ENCODE measurements at regions not wholly inside any gene's neighbourhood (a gene's known extent, or its start where the extent isn't known, plus 50 kb on each side); places are given as distances from the start of the nearest gene placed in this dataset.

GRCh38 chr12:92469837-92470236 is 233.0 kb upstream of the PLEKHG7 start:
- Mint-ChIP-seq H3K27me3 (ENCODE audit: insufficient read depth, low read depth) (no peaks in the 10 kb centered on the region), H3K4me1 (peaks cover 35% of the 10 kb centered on the region), H3K9me3 (no peaks in the 10 kb centered on the region), H3K36me3 (no peaks in the 10 kb centered on the region), H3K27ac (no peak overlapping the region), H3K4me3 (no peak overlapping the region)
- H3K27ac ChIP-seq: no peak overlapping the region
- no peaks in the 10 kb centered on the region for H3K79me2 ChIP-seq (ENCODE audit: low read depth)
- no peaks in the 10 kb centered on the region for H3K27me3 ChIP-seq
- no peaks in the 10 kb centered on the region for H4K20me1 ChIP-seq (ENCODE audit: low read depth)
- TF ChIP-seq, protein P1, sequence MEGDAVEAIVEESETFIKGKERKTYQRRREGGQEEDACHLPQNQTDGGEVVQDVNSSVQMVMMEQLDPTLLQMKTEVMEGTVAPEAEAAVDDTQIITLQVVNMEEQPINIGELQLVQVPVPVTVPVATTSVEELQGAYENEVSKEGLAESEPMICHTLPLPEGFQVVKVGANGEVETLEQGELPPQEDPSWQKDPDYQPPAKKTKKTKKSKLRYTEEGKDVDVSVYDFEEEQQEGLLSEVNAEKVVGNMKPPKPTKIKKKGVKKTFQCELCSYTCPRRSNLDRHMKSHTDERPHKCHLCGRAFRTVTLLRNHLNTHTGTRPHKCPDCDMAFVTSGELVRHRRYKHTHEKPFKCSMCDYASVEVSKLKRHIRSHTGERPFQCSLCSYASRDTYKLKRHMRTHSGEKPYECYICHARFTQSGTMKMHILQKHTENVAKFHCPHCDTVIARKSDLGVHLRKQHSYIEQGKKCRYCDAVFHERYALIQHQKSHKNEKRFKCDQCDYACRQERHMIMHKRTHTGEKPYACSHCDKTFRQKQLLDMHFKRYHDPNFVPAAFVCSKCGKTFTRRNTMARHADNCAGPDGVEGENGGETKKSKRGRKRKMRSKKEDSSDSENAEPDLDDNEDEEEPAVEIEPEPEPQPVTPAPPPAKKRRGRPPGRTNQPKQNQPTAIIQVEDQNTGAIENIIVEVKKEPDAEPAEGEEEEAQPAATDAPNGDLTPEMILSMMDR (IDR thresholded peaks at IDR 0.05): no peak
- TF ChIP-seq EZH2phosphoT487 (IDR thresholded peaks at IDR 0.05): no peak
- TF ChIP-seq EZH2 (IDR thresholded peaks at IDR 0.05): no peak
- peaks cover 32% of the 10 kb centered on the region for H3K4me1 ChIP-seq
- no peaks in the 10 kb centered on the region for H3K9me3 ChIP-seq (ENCODE audit: low read depth)
- no peak for DNase-seq (ENCODE audit: low spot score)
- no peaks in the 10 kb centered on the region for H3K36me3 ChIP-seq
- H3F3A ChIP-seq (ENCODE audit: low read depth): peaks cover 26% of the 10 kb centered on the region
- no peak overlapping the region for H3K4me3 ChIP-seq
- H2AFZ ChIP-seq (replicated peaks): no peak overlapping the region
- no peak overlapping the region for H3K9ac ChIP-seq
- no peak overlapping the region for H3K4me2 ChIP-seq

DNA sequence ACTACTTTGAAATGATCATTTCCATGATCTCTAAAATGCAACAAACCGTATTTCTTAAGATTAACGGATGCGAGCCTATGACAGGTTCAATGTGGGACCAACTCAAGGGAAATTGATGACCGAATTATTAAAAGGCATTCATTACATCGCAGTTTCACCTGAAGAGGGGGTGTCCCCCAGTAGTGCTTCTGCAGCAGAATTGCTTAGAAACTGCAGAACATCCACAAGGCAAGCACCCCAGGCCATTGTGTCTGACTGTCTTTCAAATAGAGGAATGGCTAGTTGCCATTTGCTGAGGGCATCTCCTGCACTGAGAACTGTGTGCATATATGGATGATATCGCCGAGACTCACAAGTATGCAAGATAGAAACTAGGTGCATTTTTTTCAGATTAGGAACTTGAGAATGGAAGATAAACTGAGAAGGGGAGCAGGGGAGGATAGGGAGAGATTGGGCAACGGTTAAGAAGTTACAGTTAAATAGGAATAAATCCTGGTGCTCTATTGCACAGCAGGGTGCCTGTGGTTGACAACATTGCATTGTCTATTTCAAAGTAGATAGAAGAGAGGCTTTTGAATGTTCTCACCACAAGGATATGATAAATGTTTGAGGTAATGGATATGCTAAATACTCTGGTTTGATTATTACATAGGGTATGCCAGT is 234.3 kb upstream of the PLEKHG7 start:
- Histone ChIP-seq H3F3A (ENCODE audit: low read depth) (peaks cover 28% of the 10 kb centered on the region), H3K9ac (no peak overlapping the region), H3K27me3 (no peaks in the 10 kb centered on the region), H3K79me2 (ENCODE audit: low read depth) (no peaks in the 10 kb centered on the region), H3K9me3 (ENCODE audit: low read depth) (no peaks in the 10 kb centered on the region), H3K4me3 (no peak overlapping the region), H3K4me1 (peaks cover 37% of the 10 kb centered on the region), H3K27ac (no peak overlapping the region), H3K4me2 (no peak overlapping the region), H4K20me1 (ENCODE audit: low read depth) (no peaks in the 10 kb centered on the region), H2AFZ (replicated peaks) (no peak overlapping the region), H3K36me3 (no peaks in the 10 kb centered on the region)
- H3K4me1 Mint-ChIP-seq: peaks cover 37% of the 10 kb centered on the region
- no peaks in the 10 kb centered on the region for H3K9me3 Mint-ChIP-seq
- no peak overlapping the region for H3K4me3 Mint-ChIP-seq
- H3K27me3 Mint-ChIP-seq (ENCODE audit: insufficient read depth, low read depth): no peaks in the 10 kb centered on the region
- no peak for DNase-seq (ENCODE audit: low spot score)
- H3K36me3 Mint-ChIP-seq: no peaks in the 10 kb centered on the region
- TF ChIP-seq EZH2 (IDR thresholded peaks at IDR 0.05) (no peak), EZH2phosphoT487 (IDR thresholded peaks at IDR 0.05) (no peak)
- TF ChIP-seq, protein P1 (IDR thresholded peaks at IDR 0.05): no peak
- H3K27ac Mint-ChIP-seq: no peak overlapping the region

GRCh38 chr12:92467886-92468285 is 234.9 kb upstream of the PLEKHG7 start:
- H3K27me3 Mint-ChIP-seq (ENCODE audit: insufficient read depth, low read depth): no peaks in the 10 kb centered on the region

More at GRCh38 chr12:92467886-92468285, 234.9 kb upstream of the PLEKHG7 start:
- Mint-ChIP-seq H3K4me1 (peaks cover 34% of the 10 kb centered on the region), H3K36me3 (no peaks in the 10 kb centered on the region), H3K27ac (no peak overlapping the region), H3K9me3 (no peaks in the 10 kb centered on the region), H3K4me3 (no peak overlapping the region)
- no peaks in the 10 kb centered on the region for H3K36me3 ChIP-seq
- no peaks in the 10 kb centered on the region for H3K9me3 ChIP-seq (ENCODE audit: low read depth)
- no peaks in the 10 kb centered on the region for H4K20me1 ChIP-seq (ENCODE audit: low read depth)
- H3K4me1 ChIP-seq: peaks cover 37% of the 10 kb centered on the region
- H3K9ac ChIP-seq: no peak overlapping the region
- H3K79me2 ChIP-seq (ENCODE audit: low read depth): no peaks in the 10 kb centered on the region
- no peak overlapping the region for H2AFZ ChIP-seq (replicated peaks)
- no peak overlapping the region for H3K4me3 ChIP-seq
- no peak for TF ChIP-seq EZH2phosphoT487 (IDR thresholded peaks at IDR 0.05)
- TF ChIP-seq, protein P1 (IDR thresholded peaks at IDR 0.05): no peak
- TF ChIP-seq EZH2 (IDR thresholded peaks at IDR 0.05): no peak
- H3K27me3 ChIP-seq: no peaks in the 10 kb centered on the region
- no peak overlapping the region for H3K27ac ChIP-seq
- no peak for DNase-seq (ENCODE audit: low spot score)
- H3F3A ChIP-seq (ENCODE audit: low read depth): peaks cover 28% of the 10 kb centered on the region
- H3K4me2 ChIP-seq: no peak overlapping the region

Measured in neural progenitor cell (in vitro differentiated cells).